Erythroblast (primary cell): ENCODE measurements at regions not wholly inside any gene's neighbourhood (a gene's known extent, or its start where the extent isn't known, plus 50 kb on each side); places are given as distances from the start of the nearest gene placed in this dataset.

ENCODE experiments used
- GATA1 ChIP-seq: IDR thresholded peaks from 2 replicates; pipeline ENCODE4 v1.6.1; 2011; ENCODE audit warnings: low read depth, mild to moderate bottlenecking, control low read depth, low read length, moderate library complexity
- POLR2A ChIP-seq: IDR thresholded peaks from 2 replicates; pipeline ENCODE4 v1.6.1; 2011; ENCODE audit warnings: mild to moderate bottlenecking, low read length

DNA sequence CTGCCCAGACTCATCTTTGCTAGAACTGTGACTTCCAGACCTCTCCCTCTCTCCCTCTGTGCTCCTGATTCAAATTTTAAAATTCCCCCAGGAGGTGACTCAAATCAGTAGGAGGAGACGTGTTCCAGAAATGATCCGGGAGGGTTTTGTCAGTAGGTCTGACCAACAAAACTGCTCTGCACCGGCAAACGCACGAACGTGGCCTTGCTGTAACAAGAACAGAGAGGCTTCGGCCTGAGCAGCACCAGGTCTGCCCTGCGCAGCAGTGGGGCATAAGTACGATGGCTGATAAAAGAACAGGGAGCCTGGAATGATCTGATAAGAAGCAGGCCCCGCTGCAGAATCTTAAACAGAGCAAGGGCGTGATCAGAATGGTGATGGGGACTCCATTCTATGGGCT, 152.7 kb upstream of the AUTS2 start:
- TF ChIP-seq POLR2A (no peak), GATA1 (no peak)
